OCI-LY3 (cell line): ENCODE measurements at regions not wholly inside any gene's neighbourhood (a gene's known extent, or its start where the extent isn't known, plus 50 kb on each side); places are given as distances from the start of the nearest gene placed in this dataset.

Experiments used
- EZH2phosphoT487 ChIP-seq: fragments of 200-600 bp; shearing (Covaris generic); IDR thresholded peaks from 2 replicates; pipeline ENCODE4 v1.6.1; 2018; ENCODE audit warnings: antibody characterized with exemption, mixed run types, low read depth
- TF ChIP-seq, protein P1 (sequence below): fragments of 200-600, 300-600 bp; sonication (generic); IDR thresholded peaks from 2 replicates; pipeline ENCODE4 v1.5.1; 2014; ENCODE audit warnings: antibody characterized with exemption, low read length, low read depth

DNA sequence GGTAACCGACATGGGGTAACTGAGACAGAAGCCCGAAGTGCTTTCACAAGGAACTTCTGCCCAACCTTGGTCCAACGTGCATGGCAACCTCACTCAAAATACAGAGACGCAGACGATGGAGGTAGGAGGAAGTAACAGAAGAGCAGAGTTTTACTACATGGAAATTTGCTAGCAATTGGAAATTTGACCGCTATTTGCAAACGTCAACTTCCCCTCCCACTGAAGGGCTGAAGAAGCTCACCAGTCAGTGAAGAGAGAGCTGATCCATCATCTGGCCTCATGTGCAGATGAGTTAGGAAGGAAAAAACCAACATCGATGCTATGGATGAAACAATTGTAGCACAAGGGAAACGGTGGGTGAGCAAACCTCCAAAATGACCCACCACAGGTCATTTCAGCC is 196.7 kb downstream of the RGS3 start:
- TF ChIP-seq, protein P1, sequence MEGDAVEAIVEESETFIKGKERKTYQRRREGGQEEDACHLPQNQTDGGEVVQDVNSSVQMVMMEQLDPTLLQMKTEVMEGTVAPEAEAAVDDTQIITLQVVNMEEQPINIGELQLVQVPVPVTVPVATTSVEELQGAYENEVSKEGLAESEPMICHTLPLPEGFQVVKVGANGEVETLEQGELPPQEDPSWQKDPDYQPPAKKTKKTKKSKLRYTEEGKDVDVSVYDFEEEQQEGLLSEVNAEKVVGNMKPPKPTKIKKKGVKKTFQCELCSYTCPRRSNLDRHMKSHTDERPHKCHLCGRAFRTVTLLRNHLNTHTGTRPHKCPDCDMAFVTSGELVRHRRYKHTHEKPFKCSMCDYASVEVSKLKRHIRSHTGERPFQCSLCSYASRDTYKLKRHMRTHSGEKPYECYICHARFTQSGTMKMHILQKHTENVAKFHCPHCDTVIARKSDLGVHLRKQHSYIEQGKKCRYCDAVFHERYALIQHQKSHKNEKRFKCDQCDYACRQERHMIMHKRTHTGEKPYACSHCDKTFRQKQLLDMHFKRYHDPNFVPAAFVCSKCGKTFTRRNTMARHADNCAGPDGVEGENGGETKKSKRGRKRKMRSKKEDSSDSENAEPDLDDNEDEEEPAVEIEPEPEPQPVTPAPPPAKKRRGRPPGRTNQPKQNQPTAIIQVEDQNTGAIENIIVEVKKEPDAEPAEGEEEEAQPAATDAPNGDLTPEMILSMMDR, result no peak
- TF ChIP-seq EZH2phosphoT487, result no peak
